HG02885 (cell line): ENCODE measurements at regions not wholly inside any gene's neighbourhood (a gene's known extent, or its start where the extent isn't known, plus 50 kb on each side); places are given as distances from the start of the nearest gene placed in this dataset.
"Not testable (repeated sequence)": the region's sequence is repeated elsewhere in the genome, so short reads cannot be mapped to it uniquely, and the experiment has no call there.

ENCODE experiments used
- ATAC-seq: cut with Tn5 transposase; IDR thresholded peaks from one replicate; pipeline ENCODE4 v1.9.1; 2021; ENCODE audit warnings: mild to moderate bottlenecking; ENCODE audit not compliant: unreplicated experiment, poor library complexity

- ATAC-seq = no peak
Measured at GRCh38 chr4:52368895-52369294, 290.2 kb downstream of the USP46 start.

GRCh38 chr4:52369649-52370048 is 289.5 kb downstream of the USP46 start:
- no peak for ATAC-seq

GRCh38 chr4:52370576-52370975 is 288.5 kb downstream of the USP46 start:
- ATAC-seq = no peak

GRCh38 chr4:52371841-52372240 is 287.3 kb downstream of the USP46 start:
- no peak for ATAC-seq

- ATAC-seq = no peak
Measured at GRCh38 chr4:52372269-52372668, 286.8 kb downstream of the USP46 start.

- no peak for ATAC-seq
Measured at GRCh38 chr4:52372747-52373146, 286.4 kb downstream of the USP46 start.

- ATAC-seq = no peak
Measured at GRCh38 chr4:52373650-52374049, 285.5 kb downstream of the USP46 start.

- ATAC-seq = no peak
Measured at GRCh38 chr4:52374877-52375276, 284.2 kb downstream of the USP46 start.

GRCh38 chr4:52376132-52376704 is 282.9 kb downstream of the USP46 start:
- no peak for ATAC-seq

GRCh38 chr4:52377563-52377962 is 281.5 kb downstream of the USP46 start:
- no peak for ATAC-seq

GRCh38 chr4:52407545-52407944 is 251.6 kb downstream of the USP46 start:
- no peak for ATAC-seq

- no peak for ATAC-seq
Measured at GRCh38 chr4:52408032-52408431, 251.1 kb downstream of the USP46 start.

- ATAC-seq = no peak
Measured at GRCh38 chr4:52408471-52408870, 250.6 kb downstream of the USP46 start.

- not testable (repeated sequence) for ATAC-seq
Measured at GRCh38 chr4:52409766-52410165, 249.3 kb downstream of the USP46 start.

- no peak for ATAC-seq
Measured at GRCh38 chr4:52410971-52411370, 248.1 kb downstream of the USP46 start.

- ATAC-seq = no peak
Measured at GRCh38 chr4:52420330-52420729, 238.8 kb downstream of the USP46 start.

- ATAC-seq = no peak
Measured at GRCh38 chr4:52421811-52422213, 237.3 kb downstream of the USP46 start.

GRCh38 chr4:52423967-52424366 is 235.1 kb downstream of the USP46 start:
- ATAC-seq = no peak

- ATAC-seq = no peak
Measured at GRCh38 chr4:52425751-52426326, 233.3 kb downstream of the USP46 start.

GRCh38 chr4:52431410-52431809 is 227.7 kb downstream of the USP46 start:
- no peak for ATAC-seq

- ATAC-seq = no peak
Measured at GRCh38 chr4:52431869-52432268, 227.2 kb downstream of the USP46 start.

GRCh38 chr4:52442524-52442923 is 216.6 kb downstream of the USP46 start:
- ATAC-seq = not testable (repeated sequence)
